ENCODE measurements at regions not wholly inside any gene's neighbourhood (a gene's known extent, or its start where the extent isn't known, plus 50 kb on each side); places are given as distances from the start of the nearest gene placed in this dataset.

DNA sequence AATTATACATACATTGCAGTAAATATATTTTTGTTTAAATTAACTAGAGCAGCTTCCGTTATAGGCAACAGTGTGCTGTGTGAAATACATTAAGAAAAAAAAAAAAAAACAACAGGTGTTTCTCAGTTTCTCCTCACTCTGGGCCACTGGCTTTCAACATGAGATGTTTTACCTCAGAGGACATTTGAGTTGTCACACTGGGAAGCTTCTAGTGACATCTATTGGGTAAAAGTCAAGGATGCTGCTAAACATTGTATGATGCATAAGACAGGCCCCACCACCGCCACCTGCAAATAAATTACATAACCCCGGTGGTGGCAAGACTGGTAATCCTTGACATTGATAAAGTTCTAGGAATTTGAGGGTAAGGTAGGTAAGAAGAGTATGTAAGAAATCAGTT, 1512.2 kb downstream of the C4orf33 start:
- DNase-seq (ENCODE audit: low read depth in 2 of 2), result no peak

DNA sequence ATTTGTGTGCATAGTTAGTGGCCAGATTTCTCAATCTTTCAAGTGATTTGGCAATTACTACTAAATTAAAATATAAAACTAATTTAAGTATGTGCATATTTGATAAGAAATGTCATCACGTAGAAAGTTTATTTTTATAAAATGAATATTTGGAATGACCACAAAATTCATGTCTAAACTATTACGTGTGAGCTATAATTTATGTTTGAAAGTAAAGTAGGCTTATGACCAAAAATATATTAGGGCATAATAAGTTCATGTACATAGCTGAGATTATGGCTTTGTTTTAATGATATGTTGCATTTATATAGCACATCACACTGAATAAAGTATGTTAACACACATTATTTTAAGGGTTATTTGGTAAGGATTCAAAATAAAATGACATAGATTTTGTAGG, 1532.6 kb downstream of the C4orf33 start:
- DNase-seq (ENCODE audit: low read depth in 2 of 2), result no peak

DNA sequence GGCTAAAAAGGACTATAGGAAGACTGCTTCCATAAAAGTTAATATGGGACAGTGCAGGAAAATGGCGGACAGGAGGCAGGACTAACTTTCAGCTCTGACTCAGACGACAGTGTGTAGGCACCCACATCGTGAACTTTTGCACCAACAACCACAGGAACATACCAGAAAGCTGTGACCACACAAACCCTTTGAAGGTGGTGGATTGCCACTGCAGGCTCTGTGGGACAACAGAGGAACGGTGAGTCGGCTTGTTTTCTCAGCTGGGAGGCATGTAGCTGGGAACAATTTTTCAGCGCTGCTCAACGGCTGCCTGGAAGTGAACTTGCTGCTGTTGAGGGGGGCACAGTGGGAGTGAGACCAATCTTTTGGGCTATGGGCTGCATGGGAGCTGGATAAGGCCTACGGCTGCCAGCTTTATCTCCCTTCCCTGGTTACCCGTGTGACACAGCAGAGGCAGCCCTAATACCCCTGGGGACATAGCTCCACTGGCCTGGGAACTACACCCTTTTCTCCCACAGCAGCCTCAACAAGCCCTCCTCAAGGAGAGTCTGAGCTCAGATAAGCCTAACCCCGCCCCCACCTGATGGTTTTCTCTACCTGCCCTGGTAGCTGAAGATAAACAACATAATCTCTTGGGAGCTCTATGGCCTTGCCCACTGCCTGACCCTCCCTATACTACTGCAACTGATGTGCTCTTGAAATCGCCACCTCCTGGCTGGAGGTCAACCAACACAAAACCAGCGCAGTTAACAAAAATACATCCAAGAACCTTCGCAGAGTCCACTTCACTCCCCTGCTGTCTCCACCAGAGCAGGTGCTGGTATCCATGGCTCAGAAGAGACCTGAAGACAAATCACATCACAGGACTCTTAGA, 1537.0 kb downstream of the C4orf33 start:
- no peak for DNase-seq (ENCODE audit: low read depth in 2 of 2)

DNA sequence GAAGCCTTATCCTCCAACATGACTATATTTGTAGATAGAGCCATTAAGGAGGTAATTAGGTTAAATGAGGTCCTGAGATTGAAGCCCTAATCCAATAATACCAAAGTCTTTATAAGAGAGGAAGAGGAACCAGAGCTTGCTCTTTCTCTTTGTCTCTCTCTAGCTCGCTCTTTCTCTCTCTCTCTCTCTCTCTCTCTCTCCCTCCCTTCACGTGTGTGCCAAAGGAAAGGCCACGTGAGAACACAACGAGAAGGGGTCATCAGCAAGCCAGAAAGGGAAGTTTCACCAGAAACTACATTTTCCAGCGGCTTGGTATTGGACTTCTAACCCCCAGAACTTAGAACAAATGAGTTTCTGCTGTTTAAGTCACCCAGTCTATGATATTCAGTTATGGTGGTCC, 1540.5 kb downstream of the C4orf33 start:
- no peak for DNase-seq (ENCODE audit: low read depth in 2 of 2)

DNA sequence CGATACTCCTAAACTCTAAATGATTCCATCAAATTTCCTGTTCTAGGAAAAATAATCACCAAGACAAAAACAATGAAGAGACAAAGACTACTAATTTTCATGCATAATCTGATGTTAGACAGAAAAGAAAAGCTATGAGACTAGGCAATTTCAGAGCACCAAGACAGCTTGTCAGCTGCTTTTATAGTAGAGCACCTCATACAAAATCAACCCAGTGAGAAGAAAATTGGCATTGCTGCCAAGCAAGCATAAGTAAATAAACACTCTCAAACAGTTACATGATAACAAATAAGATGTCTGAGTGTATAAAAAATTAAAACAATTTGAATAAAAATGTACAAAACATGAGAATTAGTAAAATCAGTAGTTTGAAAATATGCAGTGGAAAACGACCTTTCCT, 1544.6 kb downstream of the C4orf33 start:
- no peak for DNase-seq (ENCODE audit: low read depth in 2 of 2)

DNA sequence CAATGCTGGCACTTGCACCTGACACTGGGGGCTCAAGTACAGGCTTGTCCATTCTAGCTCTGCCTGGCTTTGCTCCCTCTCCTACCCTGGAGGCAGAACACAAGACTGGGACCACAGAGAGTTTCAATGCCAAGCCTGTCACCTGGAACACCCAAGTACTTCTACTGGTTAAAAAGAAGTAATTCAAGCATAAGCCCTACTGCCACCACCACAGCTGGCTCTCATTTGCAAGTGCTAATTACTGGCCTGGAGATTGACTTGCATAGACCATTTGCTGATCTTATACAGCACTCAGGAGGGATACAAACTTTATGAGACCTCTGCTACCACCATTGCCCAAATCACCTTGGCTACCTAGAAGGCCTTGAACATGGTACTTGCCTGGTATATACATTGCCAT, 1550.9 kb downstream of the C4orf33 start:
- no peak for DNase-seq (ENCODE audit: low read depth in 2 of 2)

DNA sequence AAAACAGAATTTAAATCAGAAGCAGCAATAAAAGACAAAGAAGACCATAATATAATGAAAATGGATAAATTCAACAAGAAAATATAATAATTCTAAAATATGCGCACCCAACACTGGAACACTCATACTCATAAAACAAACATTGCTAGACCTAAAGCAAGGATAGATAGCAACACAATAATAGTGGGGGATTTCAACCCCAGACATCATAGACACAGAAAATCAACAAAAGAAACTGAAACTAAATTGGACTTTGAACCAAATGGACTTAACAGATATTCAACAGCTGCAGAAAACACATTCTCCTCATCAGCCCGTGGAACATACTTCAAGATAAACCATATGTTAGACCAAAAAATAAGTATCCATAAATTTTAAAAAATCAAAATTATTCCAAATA, 1552.6 kb downstream of the C4orf33 start:
- no peak for DNase-seq (ENCODE audit: low read depth in 2 of 2)

DNA sequence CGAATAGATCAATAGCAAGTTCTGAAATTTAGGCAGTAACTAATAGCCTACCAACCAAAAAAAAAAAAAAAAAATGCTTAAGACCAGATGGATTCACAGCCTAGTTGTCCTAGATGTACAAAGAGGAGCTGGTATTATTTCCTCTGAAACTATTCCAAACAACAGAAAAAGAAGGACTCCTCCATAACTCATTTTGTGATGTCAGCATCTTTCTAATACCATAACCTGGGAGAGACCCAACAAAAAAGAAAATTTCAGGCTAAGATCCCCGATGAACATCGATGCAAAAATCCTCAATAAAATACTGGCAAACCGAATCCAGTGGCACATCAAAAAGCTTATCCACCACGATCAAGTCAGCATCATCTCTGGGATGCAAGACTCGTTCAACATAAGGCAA, 1557.9 kb downstream of the C4orf33 start:
- no peak for DNase-seq (ENCODE audit: low read depth in 2 of 2)

DNA sequence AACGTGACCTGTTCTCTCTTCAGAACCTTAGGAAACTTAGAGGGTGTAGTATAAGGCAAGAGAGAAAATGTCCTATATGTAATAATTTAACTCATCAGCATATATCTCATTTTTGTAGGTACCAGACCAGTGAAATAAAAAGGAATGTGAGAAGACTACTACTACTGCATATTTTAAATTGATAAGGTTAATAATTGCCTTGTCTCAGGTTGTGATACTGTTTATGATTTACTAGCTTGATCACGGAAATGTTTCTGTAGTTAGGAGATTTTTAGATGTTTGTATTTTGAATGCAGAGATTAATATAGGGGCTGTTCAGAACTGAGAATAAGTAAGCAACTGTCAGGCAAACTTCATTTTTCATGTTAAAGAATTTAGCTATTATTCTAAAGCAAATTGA, 1563.4 kb downstream of the C4orf33 start:
- no peak for DNase-seq (ENCODE audit: low read depth in 2 of 2)

DNA sequence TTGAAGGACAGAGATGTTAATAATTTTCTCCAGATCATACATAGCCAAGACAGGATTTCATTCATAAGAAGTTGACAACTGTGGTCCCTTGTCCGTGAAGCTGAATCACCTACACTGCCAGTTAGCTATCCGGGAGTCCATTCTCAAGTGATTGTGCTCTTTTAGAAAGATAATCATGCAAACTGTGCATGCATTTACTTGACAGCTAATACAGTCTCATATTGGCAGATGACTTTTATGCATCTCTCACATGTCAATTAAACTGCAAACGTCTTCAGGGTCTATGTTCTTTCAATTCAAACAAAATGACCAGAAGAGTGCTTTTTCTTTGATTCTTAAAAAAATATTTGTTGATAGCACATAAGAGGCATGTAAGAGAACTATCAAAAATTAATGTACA, 1572.9 kb downstream of the C4orf33 start:
- DNase-seq (ENCODE audit: low read depth in 2 of 2), result no peak

DNA sequence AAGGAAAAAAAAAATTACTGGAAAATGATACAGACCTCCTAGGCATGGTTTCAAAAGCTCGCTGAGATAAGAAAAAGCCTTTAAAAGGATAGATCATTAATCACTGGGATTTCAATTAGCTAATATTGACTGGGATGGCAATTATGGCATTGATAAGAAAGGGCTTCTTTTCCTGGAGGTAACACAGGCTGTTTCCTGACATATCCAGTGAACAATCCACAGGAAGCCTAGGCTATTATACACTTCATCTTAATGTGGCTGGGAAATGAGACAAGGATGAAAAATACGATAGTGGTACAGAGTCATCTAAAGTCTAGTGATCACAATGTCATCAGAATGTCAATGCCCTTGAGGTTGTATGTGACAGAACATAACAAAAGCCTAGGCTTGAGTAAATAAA, 1579.3 kb downstream of the C4orf33 start:
- DNase-seq (ENCODE audit: low read depth in 2 of 2), result no peak

DNA sequence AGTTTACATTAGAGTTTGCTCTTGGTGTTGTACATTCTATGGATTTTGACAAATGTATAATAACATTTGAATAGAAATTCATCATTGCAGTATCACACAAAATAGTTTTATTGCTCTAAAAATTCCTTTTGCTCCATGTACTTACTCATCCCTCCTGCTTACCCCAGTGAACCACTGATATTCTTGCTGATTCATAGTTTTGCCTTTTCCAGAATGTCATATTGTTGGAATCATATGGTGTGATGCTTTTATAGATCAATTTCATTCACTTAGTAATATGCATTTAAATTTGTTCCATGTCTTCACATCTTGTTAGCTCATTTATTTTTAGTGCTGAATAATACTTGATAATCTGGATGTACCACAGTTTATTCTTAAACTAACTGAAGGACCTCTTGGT, 1593.2 kb downstream of the C4orf33 start:
- no peak for DNase-seq (ENCODE audit: low read depth in 2 of 2)

DNA sequence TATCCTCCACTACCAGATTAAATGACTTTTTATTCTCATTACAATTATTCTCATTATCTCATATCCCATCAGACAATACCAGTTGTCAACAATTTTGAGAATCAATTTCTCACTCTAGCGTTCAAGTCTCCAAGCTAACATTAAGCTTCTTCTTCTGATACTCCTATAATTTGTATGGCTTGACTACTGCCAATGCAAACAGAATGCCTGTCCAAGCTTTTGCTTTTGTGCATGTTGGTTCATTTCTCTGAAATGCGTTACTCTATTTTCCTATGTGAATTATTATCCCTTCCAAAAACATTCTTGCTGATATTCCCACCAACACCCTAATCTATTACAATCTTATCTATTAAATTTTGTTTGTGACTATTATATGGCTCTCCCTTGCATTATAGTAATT, 1602.3 kb downstream of the C4orf33 start:
- no peak for DNase-seq (ENCODE audit: low read depth in 2 of 2)

DNA sequence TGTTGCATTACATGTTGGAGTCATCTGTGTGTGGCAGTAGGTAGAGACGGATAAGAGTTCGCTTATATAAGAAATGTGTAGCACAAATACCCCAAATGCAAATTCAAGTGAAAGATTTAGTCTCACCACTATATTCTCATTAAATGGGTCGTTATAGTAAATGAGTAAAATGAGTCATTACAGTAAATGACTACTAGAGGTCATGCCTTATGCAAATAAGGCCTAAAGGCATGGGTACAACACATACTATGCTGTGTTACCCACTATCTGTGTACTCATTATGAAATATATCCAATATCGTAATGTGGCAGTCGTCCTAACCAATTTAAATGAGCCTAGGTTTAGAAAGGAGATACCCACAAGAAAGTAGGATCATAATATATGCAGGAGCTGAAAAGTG, 1603.1 kb downstream of the C4orf33 start:
- no peak for DNase-seq (ENCODE audit: low read depth in 2 of 2)

DNA sequence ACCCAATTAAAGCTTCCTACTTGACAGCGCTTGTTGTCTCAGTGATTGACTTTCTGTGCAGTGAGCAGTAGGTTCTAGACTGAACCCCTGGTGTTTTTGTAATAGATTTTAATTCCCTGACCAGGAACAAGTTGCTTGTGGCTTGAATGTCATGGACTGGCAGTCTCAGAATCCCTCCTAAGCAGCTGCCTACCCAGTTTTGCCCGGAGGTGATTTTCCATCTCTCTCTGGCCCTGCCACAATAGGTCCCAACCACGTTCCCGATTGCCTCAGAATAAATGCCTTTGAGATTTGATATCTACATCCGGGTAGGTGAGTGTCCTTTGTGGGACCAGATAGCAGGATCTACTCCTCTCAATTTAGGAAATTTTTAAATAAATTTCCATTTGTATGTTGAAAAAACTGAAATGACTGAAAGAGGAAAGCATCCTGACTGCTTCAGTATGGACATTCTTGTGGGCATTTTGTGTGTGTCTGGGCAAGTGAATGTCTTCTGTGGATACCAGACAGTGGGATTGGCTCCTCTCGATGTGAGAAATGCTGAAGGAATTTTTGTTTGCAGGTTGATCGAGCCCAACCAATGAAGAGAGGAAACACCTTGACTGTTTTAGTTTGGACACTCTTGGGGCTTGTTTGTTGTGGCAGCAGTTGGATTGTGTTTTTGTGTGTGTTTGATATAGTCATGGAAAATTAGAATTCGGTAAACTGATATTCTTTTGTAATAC, 1607.4 kb downstream of the C4orf33 start:
- DNase-seq (ENCODE audit: low read depth in 2 of 2), result no peak

DNA sequence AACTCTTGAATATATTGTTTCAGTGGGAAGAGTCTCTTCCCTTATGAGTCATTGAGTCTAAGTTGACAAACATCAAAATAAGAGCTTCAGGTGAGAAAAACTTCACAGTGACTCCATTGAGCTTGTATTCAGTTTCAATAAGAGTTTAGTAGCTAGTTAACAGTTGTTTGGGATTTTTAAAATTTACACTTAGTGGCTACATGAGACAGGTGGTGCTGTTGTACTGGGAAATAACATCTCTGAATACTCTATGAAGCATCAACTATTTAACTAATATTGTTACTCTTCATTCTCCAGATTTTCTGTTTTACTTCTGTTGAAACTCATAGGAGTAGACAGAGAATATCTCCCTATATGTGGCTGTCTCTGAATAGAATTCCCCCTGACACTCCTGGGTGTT, 1609.1 kb downstream of the C4orf33 start:
- DNase-seq (ENCODE audit: low read depth in 2 of 2), result no peak

DNA sequence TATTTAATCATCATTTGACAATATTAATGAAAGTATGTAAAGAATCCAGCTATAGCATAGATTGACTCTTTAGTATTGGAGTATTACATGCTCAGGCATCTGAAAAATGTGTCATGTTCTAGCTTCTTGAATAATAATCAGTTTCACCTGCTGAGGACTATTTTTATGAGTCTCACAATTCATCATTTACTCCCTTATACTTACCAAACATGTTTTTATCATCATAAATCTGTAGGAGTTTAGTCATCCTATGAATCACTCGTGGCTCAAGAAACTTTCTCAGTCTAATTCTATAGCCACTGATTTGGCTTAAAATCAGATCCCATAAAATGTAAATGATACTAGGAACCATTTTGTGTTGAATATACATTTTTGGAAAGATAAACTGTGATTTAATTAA, 1616.1 kb downstream of the C4orf33 start:
- DNase-seq (ENCODE audit: low read depth in 2 of 2), result no peak

DNA sequence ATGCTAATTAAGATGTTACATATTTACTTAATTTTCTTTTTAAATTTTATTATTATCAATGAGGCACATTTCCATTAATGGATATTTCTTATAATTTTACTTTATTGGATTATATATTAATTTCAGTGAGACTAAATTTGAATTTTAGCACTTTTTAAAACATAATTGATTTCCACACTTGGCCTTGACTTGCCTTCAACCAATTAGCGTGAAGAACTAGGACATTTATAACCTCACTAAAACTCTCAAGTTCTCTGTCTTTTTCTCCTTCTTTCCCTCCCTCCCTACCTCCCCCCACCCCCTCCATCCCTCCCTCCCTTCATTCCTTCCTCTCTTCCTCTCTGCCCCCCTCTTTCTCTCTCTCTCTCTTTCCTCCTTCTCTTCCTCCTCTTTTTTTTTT, 1618.1 kb downstream of the C4orf33 start:
- no peak for DNase-seq (ENCODE audit: low read depth in 2 of 2)

DNA sequence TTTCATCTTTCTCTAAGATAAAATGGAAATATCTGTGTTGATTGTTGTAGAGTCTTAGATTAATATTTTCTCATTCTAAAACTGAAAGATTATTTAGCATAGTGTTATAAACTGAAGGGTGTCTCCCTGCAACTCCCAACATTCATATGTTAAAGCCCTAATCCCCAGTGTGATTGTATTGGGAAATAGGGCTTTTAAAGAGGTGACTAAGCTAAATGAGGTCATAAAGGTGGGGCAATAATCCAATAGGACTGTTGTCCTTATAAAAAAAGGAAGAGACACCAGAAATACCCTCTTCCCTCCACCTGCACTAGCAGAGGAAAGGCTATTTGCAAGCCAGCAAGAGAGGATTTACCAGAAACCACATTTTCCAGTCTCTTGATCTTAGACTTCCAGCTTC, 1626.4 kb downstream of the C4orf33 start:
- no peak for DNase-seq (ENCODE audit: low read depth in 2 of 2)

DNA sequence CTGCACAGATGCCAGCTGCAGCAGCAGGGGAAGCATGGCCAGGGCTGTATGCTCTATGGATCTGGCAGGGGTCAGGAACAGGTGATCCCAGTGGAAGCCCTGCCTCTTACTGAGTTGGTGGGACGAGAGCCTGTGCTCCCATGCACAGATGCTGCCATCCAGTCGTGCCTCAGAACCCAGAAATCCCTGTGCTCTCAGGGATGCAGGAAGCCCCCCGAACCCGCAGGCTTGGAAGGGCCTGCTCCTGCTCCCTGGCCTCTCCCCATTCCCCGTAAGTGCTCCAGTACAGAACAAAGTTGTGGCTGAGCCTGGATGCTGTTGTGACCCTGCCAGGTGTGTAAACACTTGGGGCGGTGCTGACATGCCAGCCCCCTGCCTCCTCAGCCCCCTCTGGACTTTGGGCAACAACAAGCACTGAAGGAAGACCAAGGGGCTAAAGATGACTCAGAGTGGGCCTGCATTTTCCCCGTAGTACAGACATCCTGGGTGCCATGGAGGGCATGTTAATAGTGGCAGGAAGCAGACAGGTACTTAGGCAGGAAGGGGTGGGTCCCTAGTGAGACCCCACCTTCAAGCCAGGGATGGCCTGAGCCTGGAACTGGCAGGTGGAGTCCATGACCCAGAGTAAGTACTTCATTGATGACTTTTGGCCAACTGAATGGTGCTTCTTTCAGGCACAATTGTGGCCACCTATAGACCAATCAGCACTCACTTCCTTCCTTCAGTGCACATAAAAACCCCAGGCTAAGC, 1640.7 kb downstream of the C4orf33 start:
- no peak for DNase-seq (ENCODE audit: low read depth in 2 of 2)

DNA sequence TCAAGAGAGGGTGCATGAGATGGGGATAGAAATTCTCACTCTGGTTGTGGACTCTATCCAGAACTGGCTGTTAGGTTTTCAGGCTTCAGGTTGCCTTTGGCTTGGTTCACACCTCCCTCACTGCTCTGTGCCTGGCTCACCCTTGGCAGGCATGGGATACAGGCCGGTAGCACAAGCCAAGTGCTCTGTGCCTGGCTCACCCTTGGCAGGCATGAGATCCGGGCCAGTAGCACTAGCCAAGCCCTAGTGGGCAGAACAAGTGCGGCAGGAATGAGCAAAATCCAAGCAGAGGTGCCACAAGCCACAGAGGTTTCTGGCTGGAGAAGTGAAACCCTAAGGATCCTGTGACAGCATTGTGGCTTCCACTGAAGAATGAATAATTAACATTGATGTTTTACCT, 1642.3 kb downstream of the C4orf33 start:
- no peak for DNase-seq (ENCODE audit: low read depth in 2 of 2)

DNA sequence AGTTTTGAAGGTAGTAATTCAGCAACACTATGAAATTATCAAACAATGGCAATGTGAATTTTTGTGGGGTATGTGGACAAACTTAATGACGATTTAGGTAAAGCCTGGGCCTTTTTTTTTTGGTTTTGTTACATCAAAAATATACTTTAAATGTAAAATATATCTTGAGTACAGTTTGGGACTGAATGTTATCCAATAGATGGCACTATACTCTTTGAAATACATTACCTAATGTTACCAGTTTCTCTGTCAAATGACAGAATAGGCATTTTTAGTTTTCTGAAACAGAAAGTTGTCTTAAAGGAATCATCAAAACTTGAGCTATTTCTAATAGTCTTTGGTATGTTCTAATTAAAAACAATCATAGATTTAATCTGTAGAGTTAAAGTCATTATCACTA, 1651.9 kb downstream of the C4orf33 start:
- DNase-seq (ENCODE audit: low read depth in 2 of 2), result no peak

DNA sequence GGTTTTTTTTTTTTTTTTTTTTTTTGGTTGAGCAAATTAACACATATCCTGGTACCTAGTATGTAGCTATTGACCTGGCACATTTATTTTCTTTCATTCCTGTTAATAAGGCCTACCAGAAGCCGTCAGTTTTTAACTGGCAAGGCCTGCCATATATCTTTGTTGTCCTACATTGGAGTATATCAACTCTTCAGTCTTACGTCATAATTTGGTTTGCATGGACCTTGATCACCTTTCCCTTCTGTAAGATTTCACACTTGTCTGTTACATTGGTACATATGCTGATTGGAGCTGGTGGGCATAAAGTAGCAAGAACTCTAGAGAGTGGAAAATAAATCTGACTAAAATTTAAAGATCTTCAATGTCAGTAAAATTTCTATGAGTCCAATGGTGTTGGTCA, 1658.0 kb downstream of the C4orf33 start:
- DNase-seq (ENCODE audit: low read depth in 2 of 2), result no peak

Measured in stimulated activated CD8-positive, alpha-beta memory T cell treated with anti-CD3 and anti-CD28 coated beads, Interleukin-2, amount 100 ng/mL, for 1 hour (primary cell).